CD14-positive monocyte (primary cell): ENCODE measurements at regions not wholly inside any gene's neighbourhood (a gene's known extent, or its start where the extent isn't known, plus 50 kb on each side); places are given as distances from the start of the nearest gene placed in this dataset.

Experiments
- DNase-seq, 3 donors: peaks; one replicate each; pipeline ENCODE4 v3.0.0-alpha.2; 2011 to 2022
- H2AFZ ChIP-seq: 2 replicates; pipeline ENCODE4 v1.6.0; 2012; ENCODE audit warnings: mild to moderate bottlenecking, low read depth, low read length, inconsistent platforms; ENCODE audit not compliant: insufficient read depth, poor library complexity, severe bottlenecking
- H3K27ac ChIP-seq, 2 donors: 1 replicate in 1 of 2; 2 replicates in 1 of 2; pipeline ENCODE4 v1.5.1; 2012 to 2013; ENCODE audit warnings: low read length in 2 of 2, control low read depth in 1 of 2, inconsistent platforms in 1 of 2, low read depth in 1 of 2, mild to moderate bottlenecking in 1 of 2
- H3K27me3 ChIP-seq, 2 donors: one replicate each; pipeline versions ENCODE4 v1.6.0 to v1.6.1; 2011 to 2013; ENCODE audit warnings: low read length in 2 of 2; ENCODE audit not compliant: control insufficient read depth in 2 of 2, insufficient read depth in 2 of 2
- H3K36me3 ChIP-seq, 2 donors: replicated peaks in 1 of 2; 1 replicate in 1 of 2; 2 replicates in 1 of 2; pipeline versions ENCODE4 v1.5.1 to v1.6.1; 2012 to 2013; ENCODE audit warnings: low read length in 2 of 2, control low read depth in 1 of 2, inconsistent platforms in 1 of 2, mild to moderate bottlenecking in 1 of 2; ENCODE audit not compliant: insufficient read depth in 2 of 2, control insufficient read depth in 1 of 2
- H3K4me1 ChIP-seq, 2 donors: 1 replicate in 1 of 2; 2 replicates in 1 of 2; pipeline versions ENCODE4 v1.5.1 to v1.6.1; 2012 to 2013; ENCODE audit warnings: low read length in 2 of 2, control low read depth in 1 of 2, inconsistent platforms in 1 of 2, mild to moderate bottlenecking in 1 of 2, moderate library complexity in 1 of 2; ENCODE audit not compliant: insufficient read depth in 2 of 2, control insufficient read depth in 1 of 2
- H3K4me2 ChIP-seq: replicated peaks from 2 replicates; pipeline ENCODE3; 2012; ENCODE audit warnings: low read length, moderate library complexity, mild to moderate bottlenecking; ENCODE audit not compliant: poor library complexity, severe bottlenecking; ENCODE audit errors: extremely low read depth
- H3K4me3 ChIP-seq, 3 experiments: fragments of 200-600 bp in 1 of 3; sonication (generic) in 1 of 3; replicated peaks in 1 of 3; 1 replicate in 2 of 3; 2 replicates in 1 of 3; pipeline ENCODE4 v1.5.1; 2011 to 2013; ENCODE audit warnings: low read length in 3 of 3, mild to moderate bottlenecking in 3 of 3, control low read depth in 2 of 3, low read depth in 2 of 3, inconsistent platforms in 1 of 3, moderate library complexity in 1 of 3
- H3K79me2 ChIP-seq: 2 replicates; pipeline ENCODE4 v1.6.0; 2012; ENCODE audit warnings: mild to moderate bottlenecking, control low read depth, inconsistent platforms, low read length, moderate library complexity; ENCODE audit not compliant: insufficient read depth
- H3K9ac ChIP-seq: 2 replicates; pipeline ENCODE4 v1.6.0; 2017; ENCODE audit warnings: low read length, mild to moderate bottlenecking; ENCODE audit not compliant: insufficient read depth, poor library complexity, severe bottlenecking
- H3K9me3 ChIP-seq, 2 donors: replicated peaks in 1 of 2; 1 replicate in 1 of 2; 2 replicates in 1 of 2; pipeline versions ENCODE4 v1.5.1 to v1.6.1; 2012 to 2013; ENCODE audit warnings: low read length in 2 of 2, control low read depth in 1 of 2; ENCODE audit not compliant: control insufficient read depth in 1 of 2, insufficient read depth in 1 of 2
- H4K20me1 ChIP-seq: 2 replicates; pipeline ENCODE4 v1.6.0; 2012; ENCODE audit warnings: mild to moderate bottlenecking, low read length, control low read depth, moderate library complexity; ENCODE audit not compliant: insufficient read depth
- H3K27ac Mint-ChIP-seq, 7 donors: one replicate each; pipeline ENCODE4 v1.8.0; 2020; ENCODE audit warnings: mild to moderate bottlenecking in 7 of 7, mixed read lengths in 7 of 7, moderate library complexity in 6 of 7, inconsistent platforms in 2 of 7
- H3K27me3 Mint-ChIP-seq, 3 donors: one replicate each; pipeline ENCODE4 v1.8.0; 2021 to 2022; ENCODE audit warnings: low read depth in 3 of 3, mild to moderate bottlenecking in 3 of 3, mixed read lengths in 3 of 3, moderate library complexity in 3 of 3, inconsistent platforms in 1 of 3
- H3K36me3 Mint-ChIP-seq, 2 donors: one replicate each; pipeline ENCODE4 v1.8.0; 2020; ENCODE audit warnings: mixed read lengths in 2 of 2, inconsistent platforms in 1 of 2, mild to moderate bottlenecking in 1 of 2
- H3K4me1 Mint-ChIP-seq: one replicate; pipeline ENCODE4 v1.8.0; 2020; ENCODE audit warnings: mild to moderate bottlenecking, mixed read lengths
- H3K4me3 Mint-ChIP-seq, 2 donors: one replicate each; pipeline ENCODE4 v1.8.0; 2020; ENCODE audit warnings: mild to moderate bottlenecking in 2 of 2, mixed read lengths in 2 of 2, moderate library complexity in 1 of 2
- H3K9me3 Mint-ChIP-seq, 7 donors: one replicate each; pipeline ENCODE4 v1.8.0; 2020 to 2022; ENCODE audit warnings: mixed read lengths in 7 of 7, mild to moderate bottlenecking in 6 of 7, moderate library complexity in 6 of 7, inconsistent platforms in 2 of 7
- CTCF ChIP-seq: fragments of 200-600 bp; IDR thresholded peaks from one replicate; pipeline ENCODE4 v1.8.0; 2022; ENCODE audit warnings: antibody characterized with exemption, mild to moderate bottlenecking
- WGBS: methylation state at CpG from one replicate; pipeline ENCODE4 v1.1.5; 2013; ENCODE audit warnings: missing lambda C conversion rate; ENCODE audit not compliant: insufficient coverage; 5-methylcytosine and 5-hydroxymethylcytosine counted together
- intact Hi-C, 2 donors: fragments of 100-400 bp; cut with micrococcal nuclease; formaldehyde crosslinking; loops; one replicate each; pipeline versions ENCODE4 v1.15.0 to v1.15.1; 2023

GRCh38 chr2:128803222-128803621, 484.6 kb upstream of the HS6ST1 start:
- Histone ChIP-seq H3K4me2 (no peak overlapping the region), H3K9ac (no peak overlapping the region), H3K79me2 (no peaks in the 10 kb centered on the region), H4K20me1 (no peaks in the 10 kb centered on the region), H3K4me3 (no peak overlapping the region), H3K36me3 (no peaks in the 10 kb centered on the region), H2AFZ (no peak overlapping the region), H3K27ac (no peak overlapping the region), H3K27me3 (no peaks in the 10 kb centered on the region), H3K9me3 (peaks cover 0 to 3% of the 10 kb centered on the region in 2 donors), H3K4me1 (no peaks in the 10 kb centered on the region)
- no peak for TF ChIP-seq CTCF
- Mint-ChIP-seq H3K27me3 (peaks cover 3 to 11% (median 8%) of the 10 kb centered on the region in 3 donors), H3K4me1 (no peaks in the 10 kb centered on the region), H3K9me3 (peaks cover 0 to 6% (median 3%) of the 10 kb centered on the region in 7 donors), H3K4me3 (no peak overlapping the region), H3K36me3 (no peaks in the 10 kb centered on the region), H3K27ac (no peak overlapping the region)
- intact Hi-C loops: no loop called here
- no peak for DNase-seq
- WGBS: no CpG with 5 or more reads among the region's 2 CpGs

GRCh38 chr2:128805237-128805636, 486.6 kb upstream of the HS6ST1 start:
- TF ChIP-seq CTCF: no peak
- Histone ChIP-seq H2AFZ (no peak overlapping the region), H3K36me3 (no peaks in the 10 kb centered on the region), H3K4me2 (no peak overlapping the region), H3K9me3 (peaks cover 0 to 13% of the 10 kb centered on the region in 2 donors), H3K9ac (no peak overlapping the region), H3K27ac (no peak overlapping the region), H3K4me1 (no peaks in the 10 kb centered on the region), H3K79me2 (no peaks in the 10 kb centered on the region), H4K20me1 (no peaks in the 10 kb centered on the region), H3K27me3 (no peaks in the 10 kb centered on the region), H3K4me3 (no peak overlapping the region)
- intact Hi-C loops: no loop called here
- no peak overlapping the region for H3K4me3 Mint-ChIP-seq
- no peak overlapping the region for H3K27ac Mint-ChIP-seq
- DNase-seq: no peak
- H3K4me1 Mint-ChIP-seq: no peaks in the 10 kb centered on the region
- no CpG with 5 or more reads among the region's 2 CpGs for WGBS
- no peaks in the 10 kb centered on the region for H3K36me3 Mint-ChIP-seq
- peaks cover 0 to 17% (median 7%) of the 10 kb centered on the region in 7 donors for H3K9me3 Mint-ChIP-seq
- peaks cover 3 to 11% (median 8%) of the 10 kb centered on the region in 3 donors for H3K27me3 Mint-ChIP-seq
